ENCODE measurements at regions not wholly inside any gene's neighbourhood (a gene's known extent, or its start where the extent isn't known, plus 50 kb on each side); places are given as distances from the start of the nearest gene placed in this dataset.

DNA sequence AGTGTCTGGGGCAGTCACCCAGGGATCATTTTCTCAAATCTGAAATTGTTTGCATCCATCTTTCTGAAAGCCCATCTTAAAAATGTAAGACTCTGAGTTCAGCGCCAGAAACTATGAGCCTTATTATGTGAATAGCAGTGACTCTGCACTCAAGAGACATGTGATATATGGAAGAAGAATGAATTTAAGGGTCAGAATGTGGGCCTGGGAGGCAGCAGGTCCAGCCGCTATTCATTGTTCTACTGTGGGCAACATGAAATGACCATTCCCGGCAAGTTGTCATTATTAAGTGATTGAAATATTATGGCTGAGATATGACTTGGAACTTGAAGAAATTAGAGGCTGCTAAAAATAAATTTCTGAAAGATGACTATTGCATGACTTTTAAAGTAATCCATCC lies 228.6 kb upstream of the ARRDC4 start:
- no peak overlapping the region for H3K4me3 Mint-ChIP-seq
- no peaks in the 10 kb centered on the region for H3K27me3 Mint-ChIP-seq (ENCODE audit: insufficient read depth)
- H3K9me3 Mint-ChIP-seq, result no peaks in the 10 kb centered on the region
- no peak overlapping the region for H3K27ac Mint-ChIP-seq
- DNase-seq (ENCODE audit: low spot score), result no peak
- intact Hi-C loops (cut with micrococcal nuclease), result no loop called here
- no peaks in the 10 kb centered on the region for H3K4me1 Mint-ChIP-seq (ENCODE audit: low read depth)
- H3K36me3 Mint-ChIP-seq (ENCODE audit: low read depth), result no peaks in the 10 kb centered on the region

DNA sequence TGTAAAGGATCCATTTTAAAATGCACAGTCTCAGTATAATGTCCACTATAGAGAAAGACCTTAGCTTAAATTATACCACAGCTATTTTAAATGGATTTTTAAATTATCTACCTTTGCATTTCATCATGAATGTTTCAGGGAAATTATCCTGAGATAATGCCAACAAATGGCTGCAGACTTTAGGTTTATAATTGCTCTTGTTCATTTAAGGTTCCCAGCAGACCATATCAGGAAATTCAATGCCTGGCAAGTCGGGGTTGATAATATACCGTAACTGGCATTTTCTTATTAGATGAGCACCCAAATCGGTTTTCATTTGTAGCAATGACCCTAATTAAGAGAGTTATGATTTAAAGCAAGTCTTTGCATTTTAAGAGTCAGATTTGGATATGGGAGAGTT lies 227.1 kb upstream of the ARRDC4 start:
- Mint-ChIP-seq H3K36me3 (ENCODE audit: low read depth) (no peaks in the 10 kb centered on the region), H3K27me3 (ENCODE audit: insufficient read depth) (no peaks in the 10 kb centered on the region), H3K27ac (no peak overlapping the region), H3K4me3 (no peak overlapping the region), H3K9me3 (no peaks in the 10 kb centered on the region), H3K4me1 (ENCODE audit: low read depth) (no peaks in the 10 kb centered on the region)
- intact Hi-C loops (cut with micrococcal nuclease), result no loop called here
- no peak for DNase-seq (ENCODE audit: low spot score)

DNA sequence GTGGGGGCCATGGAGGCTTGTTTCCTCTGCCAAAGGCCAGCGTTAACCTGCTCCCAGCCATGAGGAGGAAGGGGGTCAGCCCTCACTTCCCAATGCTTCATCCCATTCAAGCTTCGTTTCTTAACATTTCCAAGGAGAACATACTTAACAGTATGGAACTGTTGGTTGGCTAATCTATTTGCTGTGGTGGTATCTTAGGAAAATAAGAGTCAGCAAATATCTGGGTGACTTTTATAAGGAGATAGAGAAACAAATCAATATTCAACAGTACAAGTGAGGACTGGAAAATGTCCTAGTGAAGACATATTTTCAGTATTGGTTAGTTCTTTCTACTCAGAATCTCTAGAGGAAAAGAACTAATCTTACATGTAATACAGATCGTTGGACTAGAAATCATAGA lies 223.8 kb upstream of the ARRDC4 start:
- Mint-ChIP-seq H3K9me3 (no peaks in the 10 kb centered on the region), H3K36me3 (ENCODE audit: low read depth) (no peaks in the 10 kb centered on the region), H3K27me3 (ENCODE audit: insufficient read depth) (no peaks in the 10 kb centered on the region), H3K27ac (no peak overlapping the region), H3K4me3 (no peak overlapping the region), H3K4me1 (ENCODE audit: low read depth) (no peaks in the 10 kb centered on the region)
- intact Hi-C loops (cut with micrococcal nuclease), result no loop called here
- DNase-seq (ENCODE audit: low spot score), result no peak

DNA sequence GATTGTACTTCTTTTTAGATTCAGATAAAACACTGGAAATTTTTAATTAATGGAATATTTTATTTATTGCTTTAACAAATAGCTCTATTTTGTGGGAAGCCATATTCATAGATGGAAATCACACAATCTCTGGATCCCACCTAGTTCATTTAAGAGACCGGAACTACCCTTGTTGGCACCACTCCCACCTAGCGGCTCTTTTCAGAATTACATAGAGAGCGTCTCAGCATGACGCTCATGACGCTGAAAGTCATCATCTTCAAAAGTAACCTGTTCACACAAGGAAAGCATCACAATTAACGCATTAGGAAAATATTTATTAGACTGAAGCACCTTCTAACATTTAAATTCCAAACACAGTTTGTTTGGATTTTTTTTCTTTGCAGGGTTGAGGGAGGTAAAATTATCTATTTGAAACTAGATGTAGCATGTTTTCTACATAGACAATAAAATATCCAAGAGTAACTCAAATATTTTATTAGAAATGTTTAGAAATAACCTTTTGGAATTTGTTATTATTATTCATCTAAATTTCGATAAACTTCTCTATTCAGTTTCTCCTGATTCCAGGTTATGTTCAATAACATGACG lies 214.9 kb upstream of the ARRDC4 start:
- Mint-ChIP-seq H3K27ac (no peak overlapping the region), H3K4me3 (no peak overlapping the region), H3K9me3 (no peaks in the 10 kb centered on the region), H3K36me3 (ENCODE audit: low read depth) (no peaks in the 10 kb centered on the region), H3K4me1 (ENCODE audit: low read depth) (no peaks in the 10 kb centered on the region), H3K27me3 (ENCODE audit: insufficient read depth) (no peaks in the 10 kb centered on the region)
- intact Hi-C loops (cut with micrococcal nuclease), result loop anchor here (2.0 kb wide), 1 partner anchor 1419 kb away; no protein-coding TSS in a partner anchor
- DNase-seq (ENCODE audit: low spot score), result peak; percentile 1

DNA sequence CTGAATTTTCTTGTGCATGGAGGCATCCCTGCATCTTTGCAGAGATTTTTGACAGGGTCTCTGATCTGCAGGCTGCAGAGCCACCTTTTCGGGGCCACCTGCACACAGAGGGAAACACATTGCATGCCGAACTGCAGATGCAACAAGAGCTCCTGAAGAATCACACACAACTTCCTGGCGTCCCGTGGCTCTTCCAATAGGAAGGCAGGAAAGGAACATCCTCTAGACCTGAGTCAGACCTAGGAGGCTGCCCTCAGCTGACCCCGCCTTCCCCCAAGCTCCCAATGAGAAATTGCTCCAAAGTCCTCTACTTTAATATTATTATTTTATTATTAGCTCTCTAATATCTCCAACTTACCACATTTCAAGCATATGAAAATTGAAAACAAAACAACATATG lies 213.2 kb upstream of the ARRDC4 start:
- intact Hi-C loops (cut with micrococcal nuclease), result no loop called here
- H3K9me3 Mint-ChIP-seq, result no peaks in the 10 kb centered on the region
- H3K27me3 Mint-ChIP-seq (ENCODE audit: insufficient read depth), result no peaks in the 10 kb centered on the region
- no peak overlapping the region for H3K27ac Mint-ChIP-seq
- DNase-seq (ENCODE audit: low spot score), result no peak
- H3K36me3 Mint-ChIP-seq (ENCODE audit: low read depth), result no peaks in the 10 kb centered on the region
- no peak overlapping the region for H3K4me3 Mint-ChIP-seq
- no peaks in the 10 kb centered on the region for H3K4me1 Mint-ChIP-seq (ENCODE audit: low read depth)

DNA sequence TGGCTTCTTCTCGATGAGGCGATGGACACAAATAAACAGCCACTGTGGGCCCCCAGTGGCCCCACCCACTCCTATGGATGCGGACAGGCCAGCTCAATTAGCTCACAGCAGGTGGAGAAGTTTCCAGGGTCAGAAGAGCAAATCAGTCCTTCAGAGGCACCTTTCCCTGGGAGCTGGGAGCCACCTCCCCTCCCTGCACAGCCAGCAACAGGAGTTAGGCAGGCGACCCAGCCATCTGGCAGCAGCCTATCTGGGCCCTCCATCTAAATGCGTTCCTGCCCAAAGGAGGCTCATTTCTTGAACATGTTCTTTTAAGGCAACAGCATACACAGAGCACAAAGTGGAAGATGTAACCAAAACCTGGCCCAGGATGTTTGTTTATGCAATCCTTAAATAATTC lies 211.9 kb upstream of the ARRDC4 start:
- Mint-ChIP-seq H3K4me3 (no peak overlapping the region), H3K4me1 (ENCODE audit: low read depth) (no peaks in the 10 kb centered on the region), H3K9me3 (no peaks in the 10 kb centered on the region), H3K36me3 (ENCODE audit: low read depth) (no peaks in the 10 kb centered on the region), H3K27ac (no peak overlapping the region), H3K27me3 (ENCODE audit: insufficient read depth) (peaks cover 3% of the 10 kb centered on the region)
- intact Hi-C loops (cut with micrococcal nuclease), result no loop called here
- no peak for DNase-seq (ENCODE audit: low spot score)

DNA sequence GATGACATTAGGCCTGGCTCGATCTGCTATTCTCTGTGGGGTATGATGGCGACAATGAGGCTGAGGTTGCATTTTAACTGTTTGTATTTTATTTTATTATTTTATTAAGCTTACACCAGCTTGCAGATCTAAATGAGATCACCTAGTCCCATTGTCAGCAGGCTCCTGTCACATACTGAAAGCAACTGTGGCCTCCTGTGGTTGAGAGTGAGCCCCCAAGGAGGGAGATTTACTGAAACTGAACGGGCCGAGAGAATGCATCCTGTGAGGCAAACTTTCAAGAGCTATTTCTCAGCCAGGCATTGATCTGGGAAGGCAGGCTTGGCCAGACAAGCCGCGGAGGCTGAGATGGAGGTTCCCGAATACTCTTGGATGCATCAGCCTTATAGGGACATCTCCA lies 210.4 kb upstream of the ARRDC4 start:
- Mint-ChIP-seq H3K36me3 (ENCODE audit: low read depth) (no peaks in the 10 kb centered on the region), H3K4me1 (ENCODE audit: low read depth) (no peaks in the 10 kb centered on the region), H3K27ac (no peak overlapping the region), H3K27me3 (ENCODE audit: insufficient read depth) (peaks cover 3% of the 10 kb centered on the region), H3K4me3 (no peak overlapping the region), H3K9me3 (no peaks in the 10 kb centered on the region)
- DNase-seq (ENCODE audit: low spot score), result no peak
- intact Hi-C loops (cut with micrococcal nuclease), result no loop called here

DNA sequence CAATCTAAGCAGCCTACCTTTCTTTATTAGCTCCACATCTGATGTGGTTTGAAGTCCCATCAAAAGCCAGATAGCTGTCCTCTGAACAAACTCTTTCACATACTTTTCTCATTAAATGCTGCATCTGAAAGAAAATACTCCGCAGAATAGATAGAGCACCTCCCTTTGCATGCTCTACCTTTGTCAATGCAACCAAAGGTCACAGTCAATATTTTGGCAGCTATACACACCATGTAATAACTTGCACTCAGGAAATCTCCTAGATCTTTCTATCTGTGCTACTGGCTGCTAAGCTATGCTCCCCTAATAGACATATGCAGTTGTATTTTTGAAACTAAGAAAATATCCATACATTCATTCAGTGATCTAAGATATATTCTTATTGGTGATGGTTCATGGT lies 204.8 kb upstream of the ARRDC4 start:
- no peak for DNase-seq (ENCODE audit: low spot score)
- Mint-ChIP-seq H3K9me3 (no peaks in the 10 kb centered on the region), H3K27ac (no peak overlapping the region), H3K4me1 (ENCODE audit: low read depth) (no peaks in the 10 kb centered on the region), H3K36me3 (ENCODE audit: low read depth) (no peaks in the 10 kb centered on the region), H3K27me3 (ENCODE audit: insufficient read depth) (peaks cover 3% of the 10 kb centered on the region), H3K4me3 (no peak overlapping the region)
- intact Hi-C loops (cut with micrococcal nuclease), result no loop called here

DNA sequence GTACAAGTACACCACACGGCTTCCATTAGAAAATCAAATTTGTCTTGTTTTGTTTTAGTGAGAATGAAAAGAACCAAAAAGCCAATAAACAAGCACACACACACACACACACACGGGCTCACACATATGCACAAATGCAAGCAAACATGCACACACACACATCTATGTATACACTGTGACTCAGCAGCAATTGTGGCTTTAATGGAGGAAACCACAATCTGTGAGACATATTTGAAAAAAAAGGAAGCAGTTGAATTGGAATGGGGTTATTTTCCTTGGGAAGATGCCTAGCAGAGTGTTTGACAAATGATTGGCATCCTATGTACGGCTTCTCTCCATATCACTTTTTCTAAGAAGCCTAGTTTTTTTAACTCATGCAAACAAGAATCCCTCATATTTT lies 201.1 kb upstream of the ARRDC4 start:
- intact Hi-C loops (cut with micrococcal nuclease), result no loop called here

DNA sequence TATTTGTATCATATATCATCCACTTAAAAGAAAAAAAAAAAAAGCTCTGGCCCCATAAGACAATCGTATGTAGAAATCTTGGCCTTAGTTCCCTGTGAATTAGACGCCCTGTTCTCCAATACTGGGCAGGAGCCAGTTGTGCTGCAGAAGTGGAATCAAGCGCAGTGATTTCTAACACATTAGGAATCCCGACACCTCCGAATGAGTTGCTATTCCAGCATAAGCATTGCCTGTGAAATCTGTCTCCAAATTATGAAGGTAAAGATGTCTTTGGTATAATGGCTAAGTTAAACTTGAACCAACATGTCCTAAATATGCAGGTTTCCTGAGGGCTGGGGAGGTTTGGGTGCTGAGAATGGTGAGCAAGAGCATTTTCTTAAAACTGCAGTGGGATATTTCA lies 199.4 kb upstream of the ARRDC4 start:
- Mint-ChIP-seq H3K4me1 (ENCODE audit: low read depth) (no peaks in the 10 kb centered on the region), H3K36me3 (ENCODE audit: low read depth) (no peaks in the 10 kb centered on the region), H3K4me3 (no peak overlapping the region), H3K27ac (no peak overlapping the region), H3K27me3 (ENCODE audit: insufficient read depth) (no peaks in the 10 kb centered on the region), H3K9me3 (no peaks in the 10 kb centered on the region)
- DNase-seq (ENCODE audit: low spot score), result no peak
- intact Hi-C loops (cut with micrococcal nuclease), result no loop called here

More for the DNA sequence above, 201.1 kb upstream of the ARRDC4 start:
- H3K27ac Mint-ChIP-seq, result no peak overlapping the region
- no peaks in the 10 kb centered on the region for H3K9me3 Mint-ChIP-seq
- no peak for DNase-seq (ENCODE audit: low spot score)
- no peaks in the 10 kb centered on the region for H3K27me3 Mint-ChIP-seq (ENCODE audit: insufficient read depth)
- no peak overlapping the region for H3K4me3 Mint-ChIP-seq
- no peaks in the 10 kb centered on the region for H3K4me1 Mint-ChIP-seq (ENCODE audit: low read depth)
- H3K36me3 Mint-ChIP-seq (ENCODE audit: low read depth), result no peaks in the 10 kb centered on the region

DNA sequence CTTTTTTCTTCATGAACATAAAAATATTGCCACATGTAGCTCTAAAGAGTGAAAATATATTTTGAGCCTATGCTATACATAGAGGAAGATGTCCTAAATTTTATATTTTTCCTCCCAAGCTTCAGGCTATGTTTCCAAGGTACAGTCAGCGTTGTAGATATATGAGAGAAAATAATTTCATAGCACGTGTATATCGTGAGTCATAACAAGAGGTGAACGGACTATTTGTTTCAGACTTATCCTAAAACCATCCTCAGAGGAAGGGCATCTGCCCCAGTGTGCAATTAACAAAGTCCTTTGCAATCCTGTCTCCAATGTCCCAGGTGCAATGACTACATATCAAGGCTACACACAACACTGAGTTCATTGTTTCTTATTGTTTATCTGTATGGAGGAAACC lies 177.3 kb upstream of the ARRDC4 start:
- no peaks in the 10 kb centered on the region for H3K9me3 Mint-ChIP-seq
- H3K4me3 Mint-ChIP-seq, result no peak overlapping the region
- H3K27me3 Mint-ChIP-seq (ENCODE audit: insufficient read depth), result no peaks in the 10 kb centered on the region
- no peak for DNase-seq (ENCODE audit: low spot score)
- H3K27ac Mint-ChIP-seq, result no peak overlapping the region
- intact Hi-C loops (cut with micrococcal nuclease), result no loop called here
- no peaks in the 10 kb centered on the region for H3K4me1 Mint-ChIP-seq (ENCODE audit: low read depth)
- no peaks in the 10 kb centered on the region for H3K36me3 Mint-ChIP-seq (ENCODE audit: low read depth)

DNA sequence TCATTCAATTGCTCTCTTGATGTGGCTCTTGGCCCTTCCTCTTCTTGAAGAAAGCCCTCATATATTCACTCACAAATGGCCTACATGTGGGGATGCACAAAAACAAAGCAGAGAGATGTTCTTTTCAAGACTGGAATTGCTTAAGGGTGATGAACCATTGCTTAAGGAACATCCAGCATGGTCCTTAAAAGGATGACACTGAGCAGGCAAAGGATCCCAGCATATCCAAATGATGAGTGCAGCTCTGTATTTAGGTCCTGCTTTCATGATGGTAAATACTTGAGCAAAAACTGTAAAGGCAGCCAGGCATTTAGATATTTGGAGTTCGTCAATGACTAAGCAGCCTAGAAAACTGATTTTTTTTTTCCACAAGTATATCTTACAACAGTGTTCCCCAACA lies 173.8 kb upstream of the ARRDC4 start:
- Mint-ChIP-seq H3K27ac (no peak overlapping the region), H3K4me1 (ENCODE audit: low read depth) (no peaks in the 10 kb centered on the region), H3K27me3 (ENCODE audit: insufficient read depth) (peaks cover 1% of the 10 kb centered on the region), H3K4me3 (no peak overlapping the region), H3K36me3 (ENCODE audit: low read depth) (no peaks in the 10 kb centered on the region), H3K9me3 (no peaks in the 10 kb centered on the region)
- DNase-seq (ENCODE audit: low spot score), result no peak
- intact Hi-C loops (cut with micrococcal nuclease), result no loop called here

DNA sequence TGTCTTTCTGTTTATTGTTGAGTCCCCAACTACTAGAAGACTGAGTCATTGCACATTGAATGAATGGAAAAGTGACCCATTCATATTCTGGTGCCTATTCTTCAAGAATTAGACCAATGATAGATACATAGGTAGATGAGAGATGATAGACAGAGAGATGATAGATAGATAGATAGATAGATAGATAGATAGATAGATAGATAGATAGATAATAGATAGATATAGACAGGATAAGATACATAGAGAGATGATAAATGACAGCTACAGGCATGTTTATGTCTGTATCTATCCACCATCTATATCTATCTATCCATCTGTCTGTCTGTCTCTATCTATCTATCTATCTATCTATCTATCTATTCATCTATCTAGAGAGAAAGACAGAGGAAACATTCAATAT lies 170.3 kb upstream of the ARRDC4 start:
- intact Hi-C loops (cut with micrococcal nuclease), result no loop called here
- Mint-ChIP-seq H3K4me1 (ENCODE audit: low read depth) (no peaks in the 10 kb centered on the region), H3K9me3 (no peaks in the 10 kb centered on the region), H3K27ac (no peak overlapping the region), H3K27me3 (ENCODE audit: insufficient read depth) (peaks cover 1% of the 10 kb centered on the region), H3K36me3 (ENCODE audit: low read depth) (no peaks in the 10 kb centered on the region), H3K4me3 (no peak overlapping the region)
- no peak for DNase-seq (ENCODE audit: low spot score)
